ENCODE measurements at regions not wholly inside any gene's neighbourhood (a gene's known extent, or its start where the extent isn't known, plus 50 kb on each side); places are given as distances from the start of the nearest gene placed in this dataset.
"Not testable (repeated sequence)": the region's sequence is repeated elsewhere in the genome, so short reads cannot be mapped to it uniquely, and the experiment has no call there.

- no peak for DNase-seq (ENCODE audit: extremely low read depth in 1 of 2, low read depth in 1 of 2)
Measured at GRCh38 chrX:65610481-65610880, 57.0 kb upstream of the MSN start.

DNA sequence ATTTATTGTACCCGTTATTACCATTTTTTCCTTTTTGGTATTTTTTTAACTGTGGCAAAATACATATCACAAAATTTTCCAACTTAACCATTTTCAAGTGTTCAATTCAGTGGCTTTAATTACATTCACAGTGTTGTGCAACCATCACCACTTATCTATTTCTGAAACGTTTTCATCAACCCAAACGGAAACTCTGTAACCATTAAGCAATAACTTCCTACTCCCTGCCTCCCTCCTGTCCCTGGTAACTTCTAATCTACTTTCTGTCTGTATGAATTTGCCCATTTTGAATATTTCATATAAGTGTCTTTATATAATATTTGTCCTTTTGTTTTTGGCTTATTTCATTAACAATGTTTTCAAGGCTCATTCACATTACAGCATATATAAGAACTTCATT lies 57.4 kb upstream of the MSN start:
- DNase-seq (ENCODE audit: extremely low read depth in 1 of 2, low read depth in 1 of 2) = no peak

- DNase-seq (ENCODE audit: extremely low read depth in 1 of 2, low read depth in 1 of 2) = no peak
Measured at GRCh38 chrX:65609237-65609636, 58.2 kb upstream of the MSN start.

DNA sequence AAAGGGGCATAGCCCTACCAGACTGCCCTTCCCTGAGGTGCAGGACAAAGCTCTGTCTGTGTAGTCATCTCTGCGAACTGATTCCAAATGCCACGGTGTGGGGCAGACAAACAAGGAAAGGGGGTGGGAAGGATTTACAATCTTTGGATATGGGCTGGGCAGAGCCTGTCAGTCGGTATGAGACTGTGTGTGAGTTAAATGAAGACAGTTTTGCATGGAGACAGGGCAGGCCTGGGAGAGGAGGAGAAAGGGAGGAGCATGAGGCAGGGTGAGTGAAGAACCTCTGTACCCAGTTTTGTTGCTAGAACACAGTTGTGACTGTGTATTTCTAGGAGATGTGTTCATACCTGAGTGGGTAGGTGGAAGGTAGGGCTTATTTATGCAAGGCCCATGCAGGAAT lies 59.4 kb upstream of the MSN start:
- DNase-seq (ENCODE audit: extremely low read depth in 1 of 2, low read depth in 1 of 2) = no peak

DNA sequence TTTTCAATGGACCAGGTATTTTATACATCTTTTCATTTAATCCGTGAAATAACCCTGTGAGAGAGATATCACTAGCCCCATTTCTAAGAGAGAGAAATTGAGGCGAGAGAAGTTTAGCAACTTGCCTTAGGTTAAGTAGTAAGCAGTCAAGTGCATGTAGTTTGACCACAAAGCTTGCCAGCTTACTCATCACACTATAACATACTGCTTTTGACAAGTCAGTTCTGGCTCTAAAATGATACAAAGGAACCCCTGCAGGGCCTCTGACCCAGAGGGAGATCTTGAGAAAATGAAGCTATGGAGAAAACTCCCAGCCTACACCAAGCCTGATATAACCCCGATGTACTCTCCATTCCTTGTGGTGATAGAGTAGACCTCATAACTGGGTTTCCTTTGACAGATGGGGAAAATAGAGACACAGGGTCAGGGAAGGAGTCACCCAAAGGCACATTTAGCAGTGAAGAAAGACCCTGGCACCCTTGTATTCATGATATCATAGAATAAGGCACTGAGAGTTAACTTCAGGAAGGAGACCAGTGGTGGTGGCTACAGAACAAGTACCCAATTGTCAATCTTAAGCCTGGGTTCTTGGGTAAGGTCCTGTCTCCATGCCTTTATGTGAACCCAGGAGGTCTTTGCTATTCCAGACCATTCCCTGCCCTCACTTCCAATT lies 60.2 kb upstream of the MSN start:
- no peak for DNase-seq (ENCODE audit: extremely low read depth in 1 of 2, low read depth in 1 of 2)

- DNase-seq (ENCODE audit: extremely low read depth in 1 of 2, low read depth in 1 of 2) = no peak
Measured at GRCh38 chrX:65602221-65602560, 65.3 kb upstream of the MSN start.

- DNase-seq (ENCODE audit: extremely low read depth in 1 of 2, low read depth in 1 of 2) = peak; percentile 14 to 19
Measured at GRCh38 chrX:65601530-65602220, 65.8 kb upstream of the MSN start.

DNA sequence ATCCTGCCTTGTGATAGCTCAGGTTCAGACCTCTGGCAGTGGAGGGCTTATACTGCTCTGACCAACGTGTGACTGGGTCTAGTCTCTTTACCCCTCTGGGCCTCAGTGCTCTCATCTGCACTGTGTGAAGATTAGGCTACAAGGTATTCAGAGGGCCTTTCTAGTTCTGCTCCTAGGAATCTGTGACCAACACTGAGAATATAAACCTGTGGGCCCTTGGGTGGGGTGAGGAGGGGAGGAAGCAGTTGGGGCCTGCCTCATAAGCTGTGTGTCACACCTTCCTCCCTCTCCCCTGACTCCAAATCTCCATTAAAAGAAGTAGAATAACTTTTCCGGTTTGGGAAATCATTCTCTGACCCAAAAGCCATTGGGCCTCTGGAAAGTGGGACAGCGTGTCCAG lies 66.3 kb upstream of the MSN start:
- no peak for DNase-seq (ENCODE audit: extremely low read depth in 1 of 2, low read depth in 1 of 2)

- DNase-seq (ENCODE audit: extremely low read depth in 1 of 2, low read depth in 1 of 2) = no peak
Measured at GRCh38 chrX:65600106-65600505, 65.5 kb upstream of the LAS1L start.

DNA sequence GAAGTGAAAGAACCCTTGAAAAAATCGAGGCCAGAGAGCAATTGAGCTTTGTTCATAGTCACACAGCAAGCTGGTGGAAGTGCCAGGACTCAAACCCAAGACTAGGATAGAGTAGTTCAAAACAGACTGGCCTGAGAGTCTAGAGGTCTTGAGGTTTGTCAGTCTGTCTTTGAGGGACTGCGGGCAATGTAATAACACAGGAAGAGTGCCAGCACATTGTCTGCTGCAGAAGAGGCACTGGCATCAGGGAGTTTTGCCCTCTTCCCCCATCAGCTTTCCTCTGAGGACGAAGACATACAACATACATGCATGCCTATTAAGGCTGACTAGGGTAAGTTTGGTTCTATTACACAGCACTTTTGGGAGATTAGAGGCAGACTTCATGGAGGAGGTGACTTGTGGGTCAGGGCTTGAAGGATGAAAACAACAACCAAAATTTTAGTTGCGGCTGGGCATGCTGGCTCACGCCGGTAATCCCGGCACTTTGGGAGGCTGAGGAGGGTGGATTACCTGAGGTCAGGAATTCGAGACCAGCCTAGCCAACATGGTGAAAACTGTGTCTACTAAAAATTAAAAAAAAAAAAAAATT lies 64.1 kb upstream of the LAS1L start:
- DNase-seq (ENCODE audit: extremely low read depth in 1 of 2, low read depth in 1 of 2) = no peak

DNA sequence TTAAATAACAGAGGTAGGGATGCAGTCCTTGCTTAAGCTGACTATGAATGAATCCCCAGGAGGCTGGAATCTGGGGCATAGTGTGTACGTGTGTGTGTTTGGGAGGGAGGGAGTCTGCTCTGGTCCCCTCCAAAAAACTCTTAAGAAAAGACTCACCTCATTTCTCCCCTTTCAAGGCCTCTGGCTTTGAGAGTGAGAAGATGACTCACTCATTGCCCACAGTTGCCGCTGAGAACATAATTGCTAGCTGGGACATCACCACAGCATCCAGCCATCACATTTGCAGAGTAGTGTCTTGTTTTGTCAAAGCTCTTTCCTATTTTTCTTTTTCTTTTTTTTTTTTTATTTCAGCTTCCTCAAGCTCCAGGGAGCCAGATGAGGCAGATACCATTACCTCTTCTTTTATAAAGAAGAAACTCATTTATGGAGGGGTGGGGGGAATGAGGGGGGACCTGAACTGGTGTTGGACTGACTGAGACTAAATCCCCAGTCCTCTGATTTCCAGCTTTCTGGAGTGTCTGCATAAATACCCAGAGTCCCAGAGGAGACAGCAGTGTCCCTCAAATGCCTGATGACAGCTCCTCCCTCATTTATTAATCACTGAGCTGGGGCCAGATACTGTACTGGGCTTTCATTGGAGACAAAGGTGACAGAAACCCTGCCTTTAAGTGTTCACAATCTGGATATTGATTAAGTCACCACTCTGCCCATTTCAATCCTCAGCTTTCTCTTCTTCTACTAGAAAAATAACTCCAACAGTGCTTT lies 61.9 kb upstream of the LAS1L start:
- DNase-seq (ENCODE audit: extremely low read depth in 1 of 2, low read depth in 1 of 2) = peak in 1 of 2 donors; percentile 27

DNA sequence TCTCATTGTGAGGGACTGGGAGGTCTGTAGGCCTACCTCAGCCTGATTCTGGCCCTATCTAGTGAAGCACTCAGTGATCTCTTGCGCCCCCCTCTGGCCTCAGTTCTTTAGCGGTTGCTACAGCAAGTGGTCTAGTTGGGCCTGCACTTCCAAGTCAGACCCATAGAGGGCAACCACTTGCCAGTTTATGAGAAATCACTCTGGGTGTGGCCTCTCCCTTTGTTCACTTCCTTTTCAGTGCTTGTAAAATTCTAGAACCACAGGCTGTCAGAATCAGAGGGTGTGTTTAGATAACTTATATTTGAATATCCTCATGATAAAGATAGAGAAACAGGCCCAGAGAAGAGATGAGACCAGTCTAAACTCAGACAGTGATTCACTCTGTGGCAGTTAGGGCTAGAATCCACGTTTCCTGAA lies 60.9 kb upstream of the LAS1L start:
- DNase-seq (ENCODE audit: extremely low read depth in 1 of 2, low read depth in 1 of 2) = peak; percentile 77 to 82

GRCh38 chrX:65591206-65591605 lies 56.6 kb upstream of the LAS1L start:
- DNase-seq (ENCODE audit: extremely low read depth in 1 of 2, low read depth in 1 of 2) = no peak

DNA sequence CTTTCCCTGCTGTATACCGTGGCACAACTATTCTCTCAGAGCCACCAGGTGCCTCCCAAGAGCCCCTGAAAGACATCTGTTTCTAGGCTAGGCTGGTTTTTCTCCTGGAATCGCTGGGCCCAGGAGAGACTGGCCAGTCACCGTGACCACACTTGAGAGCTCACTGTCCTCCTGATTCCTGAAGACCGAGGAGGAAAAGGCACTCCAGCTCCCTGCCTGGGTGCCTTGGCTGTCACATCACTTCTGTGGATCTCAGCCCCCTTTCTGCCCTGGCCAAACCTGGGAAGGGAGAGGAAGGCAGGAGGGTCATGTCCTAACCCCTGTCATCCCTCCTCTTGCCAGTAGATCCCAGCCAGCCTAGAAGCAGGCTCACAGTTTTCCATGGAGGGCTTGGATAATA lies 54.7 kb upstream of the LAS1L start:
- no peak for DNase-seq (ENCODE audit: extremely low read depth in 1 of 2, low read depth in 1 of 2)

- no peak for DNase-seq (ENCODE audit: extremely low read depth in 1 of 2, low read depth in 1 of 2)
Measured at GRCh38 chrX:65588795-65589194, 54.2 kb upstream of the LAS1L start.

GRCh38 chrX:65587616-65588526 lies 53.3 kb upstream of the LAS1L start:
- DNase-seq (ENCODE audit: extremely low read depth in 1 of 2, low read depth in 1 of 2) = no peak

- DNase-seq (ENCODE audit: extremely low read depth in 1 of 2, low read depth in 1 of 2) = no peak
Measured at GRCh38 chrX:65586491-65586890, 51.9 kb upstream of the LAS1L start.

DNA sequence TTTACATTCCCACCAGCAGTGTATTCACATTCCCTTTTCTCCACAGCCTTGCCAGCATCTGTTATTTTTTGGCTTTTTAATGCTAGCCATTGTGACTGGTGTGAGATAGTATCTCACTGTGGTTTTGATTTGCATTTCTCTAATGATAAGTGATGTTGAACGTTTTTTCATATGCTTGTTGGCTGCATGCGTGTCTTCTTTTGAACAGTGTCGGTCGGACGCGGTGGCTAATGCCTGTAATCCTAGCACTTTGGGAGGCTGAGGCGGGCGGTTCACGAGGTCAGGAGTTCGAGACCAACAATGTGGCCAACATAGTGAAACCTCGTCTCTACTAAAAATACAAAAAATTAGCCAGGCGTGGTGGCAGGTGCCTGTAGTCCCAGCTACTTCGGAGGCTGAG lies 50.6 kb upstream of the LAS1L start:
- DNase-seq (ENCODE audit: extremely low read depth in 1 of 2, low read depth in 1 of 2) = not testable (repeated sequence)

All from activated CD8-positive, alpha-beta memory T cell treated with anti-CD3 and anti-CD28 coated beads for 1 hour (primary cell).